ENCODE measurements at regions not wholly inside any gene's neighbourhood (a gene's known extent, or its start where the extent isn't known, plus 50 kb on each side); places are given as distances from the start of the nearest gene placed in this dataset.

GRCh38 chr11:15616130-15617105 is 501.7 kb downstream of the INSC start:
- TF ChIP-seq, protein P1, sequence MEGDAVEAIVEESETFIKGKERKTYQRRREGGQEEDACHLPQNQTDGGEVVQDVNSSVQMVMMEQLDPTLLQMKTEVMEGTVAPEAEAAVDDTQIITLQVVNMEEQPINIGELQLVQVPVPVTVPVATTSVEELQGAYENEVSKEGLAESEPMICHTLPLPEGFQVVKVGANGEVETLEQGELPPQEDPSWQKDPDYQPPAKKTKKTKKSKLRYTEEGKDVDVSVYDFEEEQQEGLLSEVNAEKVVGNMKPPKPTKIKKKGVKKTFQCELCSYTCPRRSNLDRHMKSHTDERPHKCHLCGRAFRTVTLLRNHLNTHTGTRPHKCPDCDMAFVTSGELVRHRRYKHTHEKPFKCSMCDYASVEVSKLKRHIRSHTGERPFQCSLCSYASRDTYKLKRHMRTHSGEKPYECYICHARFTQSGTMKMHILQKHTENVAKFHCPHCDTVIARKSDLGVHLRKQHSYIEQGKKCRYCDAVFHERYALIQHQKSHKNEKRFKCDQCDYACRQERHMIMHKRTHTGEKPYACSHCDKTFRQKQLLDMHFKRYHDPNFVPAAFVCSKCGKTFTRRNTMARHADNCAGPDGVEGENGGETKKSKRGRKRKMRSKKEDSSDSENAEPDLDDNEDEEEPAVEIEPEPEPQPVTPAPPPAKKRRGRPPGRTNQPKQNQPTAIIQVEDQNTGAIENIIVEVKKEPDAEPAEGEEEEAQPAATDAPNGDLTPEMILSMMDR (IDR thresholded peaks at IDR 0.05; ENCODE audit: low read length, missing control alignments) = no peak
- DNase-seq (ENCODE audit: low read depth) = no peak
- H3K4me3 ChIP-seq (replicated peaks; ENCODE audit: low read depth, low read length) = no peak overlapping the region

- DNase-seq (ENCODE audit: low read depth) = no peak
- no peak overlapping the region for H3K4me3 ChIP-seq (replicated peaks; ENCODE audit: low read depth, low read length)
- TF ChIP-seq, protein P1 (IDR thresholded peaks at IDR 0.05; ENCODE audit: low read length, missing control alignments) = no peak
Measured at GRCh38 chr11:15617126-15617525, 502.4 kb downstream of the INSC start.

DNA sequence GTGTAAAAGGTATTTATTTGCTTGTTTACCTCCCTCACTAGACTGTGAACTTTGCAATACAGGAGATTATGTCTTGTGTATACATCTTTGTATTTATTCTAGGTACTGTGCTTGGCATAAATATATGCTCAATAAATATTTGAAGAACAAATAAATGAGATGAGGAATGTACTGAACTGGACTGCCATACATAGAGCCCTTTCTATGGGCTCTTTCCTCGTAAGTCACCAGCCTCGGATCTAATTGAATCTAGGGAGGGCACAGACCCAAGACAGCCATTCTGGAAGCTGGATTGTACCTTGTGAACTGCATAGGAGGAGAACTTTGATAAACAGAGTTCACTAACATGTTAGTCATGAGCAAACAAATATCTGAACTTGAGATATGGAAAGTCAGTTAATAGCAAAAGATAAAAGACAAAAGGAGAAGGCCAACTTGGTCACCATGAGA is 503.9 kb downstream of the INSC start:
- no peak overlapping the region for H3K4me3 ChIP-seq (replicated peaks; ENCODE audit: low read depth, low read length)
- TF ChIP-seq, protein P1 (IDR thresholded peaks at IDR 0.05; ENCODE audit: low read length, missing control alignments) = no peak
- DNase-seq (ENCODE audit: low read depth) = no peak

- no peak for DNase-seq (ENCODE audit: low read depth)
- TF ChIP-seq, protein P1 (IDR thresholded peaks at IDR 0.05; ENCODE audit: low read length, missing control alignments) = no peak
- H3K4me3 ChIP-seq (replicated peaks; ENCODE audit: low read depth, low read length) = no peak overlapping the region
Measured at GRCh38 chr11:15621565-15621964, 506.8 kb downstream of the INSC start.

DNA sequence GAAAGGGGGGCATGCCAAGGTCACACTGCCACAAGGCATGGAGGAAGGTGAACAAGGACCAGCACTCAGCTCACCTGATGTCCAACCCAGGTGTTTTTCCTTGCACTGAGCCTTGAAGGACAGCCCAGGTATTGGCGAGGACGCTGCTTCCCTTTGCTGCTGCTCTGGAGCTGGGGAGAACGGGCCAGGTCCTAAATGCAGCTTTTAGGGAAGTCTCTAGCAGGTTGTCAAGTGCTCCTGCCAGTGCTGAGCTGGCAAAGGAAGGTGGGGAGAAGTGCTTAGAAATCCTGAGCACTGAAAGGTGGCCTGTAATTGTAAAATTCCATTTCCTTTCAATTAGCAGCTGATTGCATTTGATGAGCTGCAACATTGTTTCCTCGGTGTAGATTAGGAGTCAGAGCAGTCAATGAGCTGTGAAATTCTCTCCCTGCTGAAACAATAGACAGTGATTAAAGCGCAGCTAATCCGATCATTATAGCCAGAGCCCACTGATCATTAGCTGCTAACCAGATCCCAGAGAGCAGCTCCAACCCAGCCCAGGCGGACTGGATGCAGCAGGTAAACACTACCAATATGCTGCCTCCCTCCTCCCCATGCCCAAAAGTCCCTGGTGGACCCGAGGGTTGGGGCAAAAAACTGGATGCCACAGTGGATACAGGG is 507.6 kb downstream of the INSC start:
- no peak overlapping the region for H3K4me3 ChIP-seq (replicated peaks; ENCODE audit: low read depth, low read length)
- TF ChIP-seq, protein P1 (IDR thresholded peaks at IDR 0.05; ENCODE audit: low read length, missing control alignments) = no peak
- no peak for DNase-seq (ENCODE audit: low read depth)

- no peak overlapping the region for H3K4me3 ChIP-seq (replicated peaks; ENCODE audit: low read depth, low read length)
- DNase-seq (ENCODE audit: low read depth) = no peak
- TF ChIP-seq, protein P1 (IDR thresholded peaks at IDR 0.05; ENCODE audit: low read length, missing control alignments) = no peak
Measured at GRCh38 chr11:15624701-15625100, 510.0 kb downstream of the INSC start.

All from fibroblast of pulmonary artery (primary cell).